Endothelial cell of umbilical vein (primary cell): ENCODE measurements at regions not wholly inside any gene's neighbourhood (a gene's known extent, or its start where the extent isn't known, plus 50 kb on each side); places are given as distances from the start of the nearest gene placed in this dataset.

ENCODE experiments used
- BruUV-seq: library from RNA; stranded (reverse); fragments of 400-500 nt; replicated peaks from 2 replicates; lab custom pipeline; 2021; lab: Mats Ljungman, UMichigan
- CTCF ChIA-PET: fragments of 300-600, 350-600 bp; sonication (Branson Sonifier 250); formaldehyde crosslinking; loops from one replicate; lab custom pipeline; 2021; ENCODE audit warnings: antibody characterized with exemption, inconsistent platforms; lab: Charles Lee
- POLR2A ChIA-PET: fragments of 300-600, 350-600 bp; sonication (Branson Sonifier 250); formaldehyde crosslinking; loops from one replicate; lab custom pipeline; 2021; ENCODE audit warnings: antibody characterized with exemption, inconsistent platforms; lab: Charles Lee
- DNase-seq: peaks from one replicate; pipeline ENCODE4 v3.0.0-alpha.2; 2011; ENCODE audit warnings: low read depth, low spot score
- FAIRE-seq: peaks from 2 replicates; lab custom pipeline; 2011; peaks lifted over from hg19 to GRCh38; lab: Jason Lieb, UNC
- H2AFZ ChIP-seq: 2 replicates; pipeline ENCODE4 v1.6.0; 2012; ENCODE audit warnings: low read depth, low read length, control low read depth, inconsistent platforms
- H3K27ac ChIP-seq: 2 replicates; pipeline ENCODE4 v1.5.1; 2011; ENCODE audit warnings: low read depth, mild to moderate bottlenecking, control low read depth, low read length, moderate library complexity; ENCODE audit not compliant: insufficient read depth
- H3K27me3 ChIP-seq, 2 experiments: 2 replicates each; pipeline versions ENCODE4 v1.6.0 to v1.6.1; 2011; ENCODE audit warnings: low read length in 2 of 2, mixed read lengths in 1 of 2; ENCODE audit not compliant: control insufficient read depth in 2 of 2, insufficient read depth in 2 of 2
- H3K36me3 ChIP-seq, 2 experiments: 2 replicates in 1 of 2; 3 replicates in 1 of 2; pipeline ENCODE4 v1.5.1; 2011; ENCODE audit warnings: low read length in 2 of 2, mild to moderate bottlenecking in 1 of 2, moderate library complexity in 1 of 2; ENCODE audit not compliant: control insufficient read depth in 2 of 2, insufficient read depth in 2 of 2; ENCODE audit errors: extremely low read depth in 1 of 2
- H3K4me1 ChIP-seq: 3 replicates; pipeline ENCODE4 v1.5.1; 2011; ENCODE audit warnings: mild to moderate bottlenecking, low read length; ENCODE audit not compliant: control insufficient read depth, insufficient read depth; ENCODE audit errors: extremely low read depth
- H3K4me2 ChIP-seq: 2 replicates; pipeline ENCODE4 v1.6.1; 2011; ENCODE audit warnings: low read length, control low read depth, mixed read lengths; ENCODE audit not compliant: insufficient read depth
- H3K4me3 ChIP-seq, 3 experiments: fragments of 200-600 bp in 1 of 3; sonication (generic), shearing (Covaris generic) in 1 of 3; replicated peaks in 1 of 3; 2 replicates each; pipeline ENCODE4 v1.5.1; 2011 to 2016; ENCODE audit warnings: control low read depth in 3 of 3, low read length in 3 of 3, mild to moderate bottlenecking in 2 of 3, inconsistent platforms in 1 of 3, low read depth in 1 of 3, moderate library complexity in 1 of 3; ENCODE audit not compliant: insufficient read depth in 1 of 3
- H3K79me2 ChIP-seq: 2 replicates; pipeline ENCODE4 v1.6.0; 2012; ENCODE audit warnings: low read length, inconsistent platforms; ENCODE audit not compliant: control insufficient read depth, insufficient read depth
- H3K9ac ChIP-seq: replicated peaks from 2 replicates; pipeline ENCODE3; 2011; ENCODE audit warnings: low read length, control low read depth; ENCODE audit not compliant: insufficient read depth; ENCODE audit errors: extremely low read depth
- H3K9me1 ChIP-seq: replicated peaks from 3 replicates; pipeline ENCODE4 v1.6.0; 2011; ENCODE audit warnings: mild to moderate bottlenecking, low read length; ENCODE audit not compliant: control insufficient read depth, insufficient read depth; ENCODE audit errors: extremely low read depth
- H3K9me3 ChIP-seq: replicated peaks from 2 replicates; pipeline ENCODE4 v1.5.1; 2012; ENCODE audit warnings: low read length, inconsistent platforms; ENCODE audit not compliant: control insufficient read depth, insufficient read depth
- H4K20me1 ChIP-seq: replicated peaks from 2 replicates; pipeline ENCODE3; 2011; ENCODE audit warnings: mild to moderate bottlenecking, low read length; ENCODE audit not compliant: control insufficient read depth, insufficient read depth; ENCODE audit errors: extremely low read depth
- FOS ChIP-seq: IDR thresholded peaks from 2 replicates; pipeline ENCODE4 v1.6.1; 2011; ENCODE audit warnings: mild to moderate bottlenecking, low read length, moderate library complexity, borderline replicate concordance; ENCODE audit not compliant: insufficient read depth
- GATA2 ChIP-seq: IDR thresholded peaks from 2 replicates; pipeline ENCODE4 v1.7.0; 2011; ENCODE audit warnings: low read depth, mild to moderate bottlenecking, moderate library complexity, mixed read lengths, low read length; ENCODE audit not compliant: insufficient read length, insufficient read depth
- JUN ChIP-seq: IDR thresholded peaks from 2 replicates; pipeline ENCODE4 v1.6.1; 2011; ENCODE audit warnings: borderline replicate concordance, low read depth; ENCODE audit not compliant: insufficient read length, insufficient read depth
- MYC ChIP-seq: IDR thresholded peaks from one replicate; pipeline ENCODE4 v1.6.1; 2011; ENCODE audit warnings: mild to moderate bottlenecking, low read depth, low read length
- POLR2A ChIP-seq: IDR thresholded peaks from 2 replicates; pipeline ENCODE4 v1.6.1; 2012; ENCODE audit warnings: low read depth, mild to moderate bottlenecking, control low read depth, low read length
- dilution Hi-C: fragments of 300-500 bp; cut with MboI; formaldehyde crosslinking; loops from one replicate; pipeline ENCODE4 v1.15.0; 2019; ENCODE audit warnings: low sequenced_read_pairs; ENCODE audit not compliant: extremely low pct_ligation_motif_present
- intact Hi-C: fragments of 100-400 bp; cut with micrococcal nuclease; formaldehyde crosslinking; loops from one replicate; pipeline ENCODE4 v1.10.0; 2022
- TF ChIP-seq, protein P1 (sequence below), 2 donors: IDR thresholded peaks; 1 replicate in 1 of 2; 2 replicates in 1 of 2; pipeline ENCODE4 v1.5.1; 2011; ENCODE audit warnings: low read length in 2 of 2, mild to moderate bottlenecking in 2 of 2, moderate library complexity in 2 of 2, control low read depth in 1 of 2, inconsistent platforms in 1 of 2, low read depth in 1 of 2; ENCODE audit not compliant: insufficient read depth in 1 of 2; ENCODE audit errors: extremely low read depth in 1 of 2
- TF ChIP-seq, protein P2 (sequence below): IDR thresholded peaks from 2 replicates; pipeline ENCODE4 v1.6.1; 2011; ENCODE audit not compliant: insufficient read depth, insufficient read length

DNA sequence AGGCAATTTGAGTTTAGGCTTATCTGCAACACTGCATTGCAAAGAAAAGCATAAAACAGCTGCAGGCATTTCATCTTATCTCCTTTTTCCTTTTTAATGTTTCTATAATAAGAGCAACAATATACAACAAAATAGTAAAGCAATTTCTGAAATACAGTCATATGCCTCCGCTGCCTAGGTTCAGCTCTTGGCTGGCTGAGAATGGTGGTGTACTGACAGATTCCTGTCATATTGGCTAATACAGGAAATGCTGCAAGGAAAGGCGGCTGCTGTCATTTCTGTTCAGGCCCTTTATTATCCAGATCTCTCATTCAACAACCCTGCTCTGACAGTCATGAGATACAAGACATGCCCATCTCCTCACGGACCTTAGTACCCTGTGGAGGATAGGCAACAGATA lies 677.0 kb downstream of the TAF11L14 start:
- TF ChIP-seq FOS (no peak), POLR2A (no peak), MYC (no peak), JUN (no peak)
- TF ChIP-seq, protein P1, sequence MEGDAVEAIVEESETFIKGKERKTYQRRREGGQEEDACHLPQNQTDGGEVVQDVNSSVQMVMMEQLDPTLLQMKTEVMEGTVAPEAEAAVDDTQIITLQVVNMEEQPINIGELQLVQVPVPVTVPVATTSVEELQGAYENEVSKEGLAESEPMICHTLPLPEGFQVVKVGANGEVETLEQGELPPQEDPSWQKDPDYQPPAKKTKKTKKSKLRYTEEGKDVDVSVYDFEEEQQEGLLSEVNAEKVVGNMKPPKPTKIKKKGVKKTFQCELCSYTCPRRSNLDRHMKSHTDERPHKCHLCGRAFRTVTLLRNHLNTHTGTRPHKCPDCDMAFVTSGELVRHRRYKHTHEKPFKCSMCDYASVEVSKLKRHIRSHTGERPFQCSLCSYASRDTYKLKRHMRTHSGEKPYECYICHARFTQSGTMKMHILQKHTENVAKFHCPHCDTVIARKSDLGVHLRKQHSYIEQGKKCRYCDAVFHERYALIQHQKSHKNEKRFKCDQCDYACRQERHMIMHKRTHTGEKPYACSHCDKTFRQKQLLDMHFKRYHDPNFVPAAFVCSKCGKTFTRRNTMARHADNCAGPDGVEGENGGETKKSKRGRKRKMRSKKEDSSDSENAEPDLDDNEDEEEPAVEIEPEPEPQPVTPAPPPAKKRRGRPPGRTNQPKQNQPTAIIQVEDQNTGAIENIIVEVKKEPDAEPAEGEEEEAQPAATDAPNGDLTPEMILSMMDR (IDR thresholded peaks at IDR 0.05; ENCODE audit: extremely low read depth in 1 of 2, insufficient read depth in 1 of 2, low read depth in 1 of 2, low read length in 2 of 2), result no peak
- intact Hi-C loops, result no loop called here
- BruUV-seq, result no TSS peak
- Histone ChIP-seq H3K9ac (no peak overlapping the region), H3K79me2 (no peaks in the 10 kb centered on the region), H4K20me1 (no peaks in the 10 kb centered on the region), H3K4me1 (no peaks in the 10 kb centered on the region), H3K9me3 (no peaks in the 10 kb centered on the region), H3K4me3 (no peak overlapping the region), H3K27ac (no peak overlapping the region), H2AFZ (no peak overlapping the region), H3K27me3 (no peaks in the 10 kb centered on the region), H3K9me1 (no peaks in the 10 kb centered on the region), H3K4me2 (no peak overlapping the region), H3K36me3 (no peaks in the 10 kb centered on the region)
- ChIA-PET CTCF (interaction anchor here (3.4 kb wide), 1 partner anchor 1095 kb away, joined by 65 read pairs; the partner anchor contains the start of gene BASP1), POLR2A (no interaction called here)
- dilution Hi-C loops, result no loop called here
- FAIRE-seq, result no peak
- DNase-seq, result no peak

DNA sequence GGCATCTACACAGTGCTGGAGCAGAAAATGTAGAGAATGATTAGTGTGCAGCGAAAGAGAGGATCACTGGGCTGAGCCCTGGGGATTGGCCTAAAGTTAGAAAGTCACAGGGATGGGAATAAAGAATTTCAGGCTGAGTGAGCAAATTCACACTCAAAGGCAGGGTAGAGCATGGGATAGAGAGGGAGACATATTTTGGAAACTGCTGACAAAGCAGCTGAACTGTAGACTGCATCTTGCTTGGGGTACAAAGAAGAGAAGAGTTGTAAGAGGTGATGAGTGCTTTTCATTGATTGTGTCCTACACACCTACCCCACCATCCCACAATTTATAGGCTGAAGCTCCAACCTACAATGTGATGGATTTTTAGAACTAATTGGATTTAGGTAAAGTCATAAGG lies 677.8 kb downstream of the TAF11L14 start:
- H3K36me3 ChIP-seq, result no peaks in the 10 kb centered on the region
- FAIRE-seq, result no peak
- dilution Hi-C loops, result no loop called here
- TF ChIP-seq POLR2A, result no peak
- no peak for TF ChIP-seq GATA2
- TF ChIP-seq, protein P2, sequence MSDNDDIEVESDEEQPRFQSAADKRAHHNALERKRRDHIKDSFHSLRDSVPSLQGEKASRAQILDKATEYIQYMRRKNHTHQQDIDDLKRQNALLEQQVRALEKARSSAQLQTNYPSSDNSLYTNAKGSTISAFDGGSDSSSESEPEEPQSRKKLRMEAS, result no peak
- POLR2A ChIA-PET, result no interaction called here
- H3K9me1 ChIP-seq, result no peaks in the 10 kb centered on the region
- CTCF ChIA-PET, result interaction anchor here (1.3 to 3.4 kb wide), 5 partner anchors 9 to 1096 kb away, joined by 3 to 65 read pairs (median 5); partner anchors contain the start of gene BASP1
- H3K4me3 ChIP-seq, result no peak overlapping the region
- no TSS peak for BruUV-seq
- H3K9ac ChIP-seq, result no peak overlapping the region
- no peak overlapping the region for H3K4me2 ChIP-seq
- no peaks in the 10 kb centered on the region for H3K9me3 ChIP-seq
- no peak overlapping the region for H3K27ac ChIP-seq
- no peak for DNase-seq
- H3K27me3 ChIP-seq, result no peaks in the 10 kb centered on the region
- H4K20me1 ChIP-seq, result no peaks in the 10 kb centered on the region
- no peaks in the 10 kb centered on the region for H3K79me2 ChIP-seq
- H3K4me1 ChIP-seq, result no peaks in the 10 kb centered on the region
- intact Hi-C loops, result no loop called here
- no peak overlapping the region for H2AFZ ChIP-seq
